ENCODE measurements at regions not wholly inside any gene's neighbourhood (a gene's known extent, or its start where the extent isn't known, plus 50 kb on each side); places are given as distances from the start of the nearest gene placed in this dataset.
"Not testable (repeated sequence)": the region's sequence is repeated elsewhere in the genome, so short reads cannot be mapped to it uniquely, and the experiment has no call there.

DNA sequence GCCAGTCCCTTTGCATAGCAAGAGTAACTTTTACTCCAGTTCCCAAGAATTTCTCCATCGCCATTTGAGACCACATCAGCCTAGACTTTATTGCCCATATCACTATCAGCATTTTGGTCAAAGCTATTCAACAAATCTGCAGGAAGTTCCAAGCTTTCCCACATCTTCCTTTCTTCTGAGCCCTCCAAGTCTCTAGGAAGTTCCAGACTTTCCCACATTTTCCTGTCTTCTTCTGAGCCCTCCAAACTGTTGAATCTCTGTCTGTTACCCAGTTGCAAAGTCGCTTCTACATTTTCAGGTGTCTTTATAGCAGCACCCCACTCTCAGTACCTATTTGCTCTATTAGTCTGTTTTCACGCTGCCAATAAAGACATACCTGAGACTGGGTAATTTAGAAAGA, 386.4 kb upstream of the KCND2 start:
- DNase-seq (ENCODE audit: low spot score): not testable (repeated sequence)

DNA sequence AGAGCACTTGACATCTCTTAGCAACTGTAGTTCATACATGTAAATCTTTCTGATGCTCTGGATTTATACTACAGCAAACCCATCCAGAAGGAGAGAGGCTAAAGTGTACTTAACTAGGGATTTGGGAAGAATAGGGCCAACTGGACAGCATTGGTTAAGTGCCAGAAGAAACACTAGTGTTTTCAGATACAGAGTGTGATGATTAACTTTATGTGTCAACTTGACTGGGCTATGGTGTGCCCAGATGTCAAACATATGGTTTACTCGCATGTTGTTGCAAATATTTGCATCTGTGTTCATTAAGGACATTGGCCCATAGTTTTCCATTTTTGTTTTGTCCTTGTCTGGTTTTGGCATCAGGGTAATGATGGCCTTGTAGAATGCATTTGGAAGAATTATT, 384.7 kb upstream of the KCND2 start:
- no peak for DNase-seq (ENCODE audit: low spot score)

DNA sequence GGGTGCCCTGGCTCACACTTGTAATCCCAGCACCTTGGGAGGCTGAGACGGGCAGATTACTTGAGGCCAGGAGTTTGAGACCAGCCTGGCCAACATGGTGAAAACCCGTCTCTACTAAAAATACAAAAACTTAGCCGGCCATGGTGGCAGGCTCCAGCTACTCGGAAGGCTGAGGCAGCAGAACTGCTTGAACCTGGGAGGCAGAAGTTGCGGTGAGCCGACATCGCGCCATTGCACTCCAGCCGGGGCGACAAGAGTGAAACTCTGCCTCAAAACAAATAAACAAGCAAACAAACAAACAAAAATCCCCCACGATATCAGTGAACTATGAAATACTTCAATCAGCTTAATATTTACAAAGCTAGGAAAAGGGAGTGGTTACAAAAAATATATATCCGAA, 382.3 kb upstream of the KCND2 start:
- DNase-seq (ENCODE audit: low spot score): no peak

DNA sequence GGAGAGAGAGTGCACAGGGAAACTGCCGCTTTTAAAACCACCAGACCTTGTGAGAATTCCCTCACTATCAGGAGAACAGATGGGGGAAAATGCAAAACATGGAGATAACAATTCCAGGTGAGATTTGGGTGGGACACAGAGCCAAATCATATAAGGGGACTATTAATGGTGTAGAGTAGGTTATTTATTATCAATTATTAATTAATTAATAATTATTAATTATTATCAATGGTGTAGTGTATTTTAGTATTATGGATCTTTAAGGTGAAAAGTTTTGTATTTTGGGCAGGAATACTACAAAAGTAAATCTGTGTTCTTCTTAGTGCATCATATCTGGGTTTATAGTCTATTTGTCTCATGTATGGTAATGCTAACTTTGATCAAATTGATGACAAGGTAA, 377.7 kb upstream of the KCND2 start:
- no peak for DNase-seq (ENCODE audit: low spot score)

DNA sequence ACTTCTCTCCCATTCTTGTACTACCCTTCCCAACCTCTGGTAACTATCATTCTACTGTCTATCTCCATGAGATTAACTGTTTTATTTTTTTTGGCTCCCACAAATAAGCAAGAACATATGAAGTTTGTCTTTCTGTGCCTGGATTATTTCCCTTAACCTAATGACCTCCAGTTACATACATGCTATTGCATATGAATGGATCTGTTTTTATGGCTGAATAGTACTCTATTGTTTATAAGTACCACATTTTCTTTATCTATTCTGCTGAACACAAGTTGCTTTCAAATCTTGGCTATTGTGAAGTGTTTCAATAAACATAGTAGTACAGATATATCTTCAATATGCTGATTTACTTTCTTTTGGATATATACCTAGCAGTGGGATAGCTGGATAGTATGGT, 376.6 kb upstream of the KCND2 start:
- no peak for DNase-seq (ENCODE audit: low spot score)

DNA sequence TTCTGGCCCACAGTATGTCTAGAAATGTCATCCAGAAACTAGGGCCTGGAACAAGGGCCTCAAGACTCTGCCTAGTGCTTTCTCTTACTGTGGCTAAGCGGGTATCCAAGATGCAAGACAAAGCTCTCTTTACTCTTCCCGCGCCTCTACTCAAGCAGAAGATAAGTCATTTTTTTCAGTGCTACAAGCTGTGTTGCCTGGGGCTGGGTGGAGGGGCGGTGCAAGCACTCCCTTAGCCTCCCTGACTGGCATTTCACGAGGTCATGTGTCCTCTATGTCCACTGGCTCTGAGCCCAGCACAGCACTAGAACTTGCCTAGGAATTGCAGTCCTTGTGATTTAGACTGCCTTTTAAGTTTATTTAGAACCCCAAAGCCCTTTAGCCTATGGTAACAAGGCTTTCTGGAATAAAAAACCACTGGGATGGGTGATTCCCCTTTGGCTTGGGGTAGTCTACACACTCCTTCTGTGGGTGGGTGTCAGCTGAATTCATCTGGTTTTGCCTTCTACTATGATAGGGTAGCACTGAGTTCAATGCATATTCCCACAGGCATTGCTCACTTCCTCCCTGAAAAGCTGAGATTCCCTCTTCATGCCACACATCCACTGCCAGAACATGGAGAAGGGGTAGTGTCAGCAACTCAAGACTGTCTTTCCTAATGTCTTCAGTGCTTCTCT, 371.8 kb upstream of the KCND2 start:
- DNase-seq (ENCODE audit: low spot score): no peak

DNA sequence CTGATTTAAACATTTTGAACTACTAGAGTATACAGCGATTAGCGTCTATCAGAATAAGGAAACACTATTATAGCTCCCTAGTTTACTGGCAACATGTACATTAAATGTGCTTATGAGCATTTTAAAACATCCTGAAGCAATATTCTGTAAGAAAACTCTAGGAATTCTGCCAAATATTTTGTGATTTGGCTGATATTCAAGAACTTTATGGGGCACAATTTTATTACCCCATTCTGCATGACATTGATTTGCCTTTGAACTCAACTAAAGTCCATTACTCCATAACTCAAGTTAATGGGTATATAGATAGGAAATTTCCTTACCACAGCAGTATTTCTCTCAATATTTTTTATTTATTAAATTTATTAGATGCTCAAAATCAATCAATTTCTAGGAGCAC, 369.9 kb upstream of the KCND2 start:
- DNase-seq (ENCODE audit: low spot score): no peak

DNA sequence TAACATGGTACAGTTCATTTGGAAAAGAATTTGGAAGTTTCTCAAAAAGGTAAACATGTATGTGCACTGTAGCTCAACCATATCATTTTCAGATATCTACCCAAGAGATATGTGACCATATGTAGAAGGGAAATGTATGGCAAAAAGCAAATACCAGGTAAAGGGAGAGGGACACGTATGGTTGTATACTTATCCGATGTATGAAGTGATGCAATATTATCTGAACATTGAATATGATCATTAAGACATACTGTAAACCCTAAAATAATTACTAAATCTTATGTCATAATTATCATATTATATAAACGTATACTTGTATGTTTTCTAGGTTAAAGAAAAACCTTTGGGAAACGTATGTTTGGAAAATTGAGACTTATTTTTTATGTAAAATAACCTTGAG, 367.5 kb upstream of the KCND2 start:
- DNase-seq (ENCODE audit: low spot score): no peak

DNA sequence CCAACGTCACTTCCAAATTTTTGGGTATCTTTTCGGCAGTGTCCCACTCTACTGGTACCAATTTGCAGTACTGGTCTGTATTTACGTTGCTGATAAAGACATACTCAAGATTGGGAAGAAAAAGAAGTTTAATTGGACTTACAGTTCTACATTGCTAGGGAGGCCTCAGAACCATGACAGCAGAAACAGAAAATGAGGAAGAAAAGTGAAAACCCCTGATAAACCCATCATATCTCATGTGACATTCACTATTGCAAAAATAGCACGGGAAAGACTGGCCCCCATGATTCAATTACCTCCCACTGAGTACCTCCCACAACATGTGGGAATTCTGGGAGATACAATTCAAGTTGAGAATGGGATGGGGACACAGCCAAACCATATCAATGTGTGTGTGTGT, 364.0 kb upstream of the KCND2 start:
- no peak for DNase-seq (ENCODE audit: low spot score)

DNA sequence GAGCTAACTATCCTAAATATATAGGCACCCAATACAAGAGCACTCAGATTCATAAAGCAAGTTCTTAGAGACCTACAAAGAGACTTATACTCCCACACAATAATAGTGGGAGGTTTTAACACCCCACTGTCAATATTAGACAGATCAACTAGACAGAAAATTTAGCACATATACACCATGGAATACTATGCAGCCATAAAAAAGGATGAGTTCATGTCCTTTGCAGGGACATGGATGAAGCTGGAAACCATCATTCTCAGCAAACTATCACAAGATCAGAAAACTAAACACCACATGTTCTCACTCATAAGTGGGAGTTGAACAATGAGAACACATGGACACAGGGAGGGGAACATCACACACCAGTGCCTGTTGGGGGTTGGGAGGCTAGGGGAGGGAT, 358.9 kb upstream of the KCND2 start:
- not testable (repeated sequence) for DNase-seq (ENCODE audit: low spot score)

DNA sequence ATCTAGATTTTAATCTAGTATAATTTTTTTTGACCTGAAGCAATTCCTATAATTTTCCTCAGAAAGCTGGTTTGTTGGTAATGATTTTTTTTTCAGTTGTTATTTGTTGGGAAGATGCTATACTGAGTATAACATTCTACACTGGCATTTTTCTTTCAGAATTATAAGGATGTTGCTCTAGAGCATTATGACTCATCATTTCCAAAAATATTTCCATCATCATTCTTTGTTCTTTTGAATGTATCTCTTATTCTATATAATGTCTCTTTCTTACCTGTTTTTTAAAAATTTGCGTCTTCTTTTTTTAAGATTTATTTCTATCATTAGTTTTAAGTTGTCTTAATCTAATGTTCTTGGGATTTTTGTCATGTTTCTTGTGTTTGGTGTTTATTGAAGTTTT, 356.5 kb upstream of the KCND2 start:
- no peak for DNase-seq (ENCODE audit: low spot score)

DNA sequence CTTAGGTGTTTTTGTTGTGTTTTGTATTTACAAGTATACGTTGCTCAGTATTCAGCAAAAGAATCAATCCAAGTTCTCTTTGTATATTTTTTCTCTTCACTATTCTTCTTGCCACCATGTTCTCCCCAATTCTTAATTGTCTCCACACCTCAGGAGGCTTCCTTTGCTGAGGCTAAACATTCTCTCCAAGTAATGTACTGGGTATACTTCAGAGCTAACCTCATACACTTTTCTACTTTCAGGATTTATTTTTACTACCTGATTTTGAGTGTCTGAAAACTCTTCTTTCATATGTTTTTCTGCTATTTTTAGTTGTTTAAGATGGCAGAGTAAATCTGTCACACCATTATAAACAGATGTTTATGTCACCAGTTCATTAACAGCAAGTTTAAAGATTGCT, 354.8 kb upstream of the KCND2 start:
- DNase-seq (ENCODE audit: low spot score): no peak

DNA sequence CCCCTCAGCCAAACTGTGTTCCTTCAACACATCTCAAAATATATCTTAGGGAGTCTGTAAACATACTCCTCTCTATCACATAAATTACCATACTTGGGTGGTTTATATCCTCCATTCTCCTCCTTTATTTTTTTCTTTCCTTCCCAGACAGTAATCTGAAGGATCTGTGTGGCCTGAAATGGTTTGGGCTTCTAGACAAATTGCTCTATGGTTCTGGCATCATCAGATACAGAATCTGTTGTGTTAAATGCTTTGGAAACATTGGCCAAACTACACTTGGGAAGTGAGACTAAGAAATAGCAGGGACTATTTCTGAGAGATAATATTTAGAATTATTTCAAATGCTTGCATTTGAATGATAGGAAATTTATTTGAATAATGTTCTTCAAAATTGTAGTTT, 353.0 kb upstream of the KCND2 start:
- no peak for DNase-seq (ENCODE audit: low spot score)

DNA sequence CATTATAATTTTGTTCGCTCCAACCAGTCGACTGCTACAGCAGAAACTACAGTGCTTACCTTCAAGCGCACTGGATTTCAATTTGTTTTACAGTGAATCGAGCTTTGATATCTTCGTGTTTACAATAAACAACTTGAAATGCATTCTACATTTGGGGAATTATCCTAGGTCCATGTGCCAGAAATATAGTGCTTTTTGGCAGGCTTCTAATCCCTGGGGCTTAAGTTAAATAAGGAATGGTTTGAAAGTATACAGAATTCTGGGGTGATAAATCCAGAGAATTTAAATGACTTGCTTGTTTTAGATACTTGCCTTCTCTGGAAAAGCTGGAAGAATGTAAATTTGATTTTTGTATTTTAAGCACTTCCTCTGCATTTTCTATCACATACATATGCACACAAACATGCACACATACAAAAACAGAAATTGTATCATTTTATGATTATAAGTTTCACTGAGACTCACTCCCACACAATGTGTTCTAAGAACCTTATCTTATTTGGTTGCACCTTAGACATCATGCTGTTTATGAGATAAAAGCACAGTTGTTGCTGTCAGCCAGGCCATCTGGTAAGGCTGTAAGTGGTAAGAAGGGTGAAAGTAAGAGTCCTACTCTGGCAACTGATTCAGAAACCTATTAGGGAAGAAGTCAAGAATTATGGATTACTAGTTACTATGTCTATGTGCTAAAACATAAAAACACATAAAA, 347.2 kb upstream of the KCND2 start:
- DNase-seq (ENCODE audit: low spot score): no peak

DNA sequence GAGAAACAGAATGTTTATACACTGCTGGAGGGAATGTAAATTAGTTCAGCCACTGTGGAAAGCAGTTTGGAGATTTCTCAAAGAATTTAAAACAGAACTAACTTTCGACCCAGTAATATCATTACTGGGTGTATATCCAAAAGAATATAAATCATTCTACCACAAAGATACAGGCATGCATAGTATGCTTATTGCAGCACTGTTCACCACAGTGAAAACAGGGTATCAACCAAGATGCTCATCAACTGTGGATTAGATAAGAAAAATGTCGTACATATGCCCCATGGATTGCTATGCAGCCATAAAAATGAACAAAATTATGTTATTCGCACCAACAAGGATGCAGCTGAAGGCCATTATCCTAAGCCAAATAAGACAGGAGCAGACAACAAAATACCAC, 343.1 kb upstream of the KCND2 start:
- DNase-seq (ENCODE audit: low spot score): no peak

DNA sequence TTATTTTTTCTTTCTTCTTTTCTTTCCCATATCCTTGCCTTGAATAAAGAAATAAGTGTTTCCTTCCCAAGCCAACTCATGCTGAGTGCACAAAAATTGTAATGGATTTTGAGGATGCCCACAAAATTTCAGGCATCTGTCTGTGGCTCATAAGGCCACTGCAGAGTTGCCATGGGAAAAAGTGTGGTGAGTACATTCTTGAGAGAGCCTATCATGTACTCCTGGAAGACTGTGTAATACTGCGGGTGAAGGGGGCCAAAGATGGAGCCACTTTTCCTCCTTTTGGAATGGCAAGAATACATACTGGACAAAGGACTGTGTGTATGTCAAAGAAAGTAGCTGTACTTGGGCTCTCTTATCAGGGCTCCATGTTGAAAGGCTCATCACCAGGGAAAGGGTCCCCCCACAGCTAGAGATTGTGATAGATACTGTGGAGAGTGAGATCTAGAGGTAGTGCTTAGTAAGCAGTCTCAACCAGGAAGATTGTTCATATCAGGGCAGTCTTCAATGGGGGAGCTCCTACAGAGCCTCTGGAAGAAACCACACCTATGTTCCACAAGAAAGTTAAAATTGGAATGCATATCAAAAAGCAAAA, 341.6 kb upstream of the KCND2 start:
- no peak for DNase-seq (ENCODE audit: low spot score)

DNA sequence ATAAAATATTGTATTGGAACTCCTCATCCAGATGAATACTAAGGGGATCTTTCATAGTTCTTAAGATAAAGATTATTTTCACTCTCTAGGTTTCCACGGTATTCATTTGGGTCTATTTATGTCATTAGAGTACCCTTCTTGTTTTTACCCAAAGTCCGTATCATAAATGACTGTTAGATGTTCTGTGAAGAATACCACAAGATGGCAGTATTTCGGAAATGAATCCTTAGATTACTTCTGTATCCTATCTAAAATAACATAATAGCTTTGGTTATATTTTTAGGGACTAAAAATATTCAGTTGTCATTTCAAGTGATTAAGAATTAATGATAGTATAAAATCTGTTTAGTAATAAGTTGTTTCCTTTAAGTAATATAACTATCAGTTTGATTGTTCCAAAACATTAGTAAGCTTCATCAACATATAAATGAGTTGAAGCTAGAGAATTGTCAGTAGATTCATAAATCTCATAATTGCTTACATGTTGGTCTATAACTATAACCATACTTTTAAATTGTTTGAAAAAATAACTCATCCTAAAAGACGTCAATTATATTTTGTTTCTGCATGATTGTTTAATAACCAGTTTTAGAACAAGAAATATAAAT, 337.5 kb upstream of the KCND2 start:
- peak; percentile 59 for DNase-seq (ENCODE audit: low spot score)

DNA sequence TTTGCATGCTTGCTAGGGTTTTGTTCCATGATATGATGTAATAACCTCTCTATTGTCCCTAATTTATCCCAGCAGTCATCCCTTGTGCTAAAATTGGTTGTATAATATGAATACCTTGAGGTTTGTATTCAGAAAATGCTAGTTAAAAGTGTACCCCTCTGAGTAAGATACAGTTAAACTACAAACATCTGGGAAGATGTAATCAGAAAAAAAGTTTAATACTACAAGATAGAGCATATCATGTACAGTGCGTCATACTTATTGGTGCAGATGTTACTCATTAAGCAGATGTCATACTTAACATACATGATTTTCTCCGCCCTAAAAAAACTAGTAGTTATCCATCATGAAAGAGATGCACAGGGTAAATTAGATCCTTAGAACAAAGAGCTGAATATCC, 336.1 kb upstream of the KCND2 start:
- no peak for DNase-seq (ENCODE audit: low spot score)

DNA sequence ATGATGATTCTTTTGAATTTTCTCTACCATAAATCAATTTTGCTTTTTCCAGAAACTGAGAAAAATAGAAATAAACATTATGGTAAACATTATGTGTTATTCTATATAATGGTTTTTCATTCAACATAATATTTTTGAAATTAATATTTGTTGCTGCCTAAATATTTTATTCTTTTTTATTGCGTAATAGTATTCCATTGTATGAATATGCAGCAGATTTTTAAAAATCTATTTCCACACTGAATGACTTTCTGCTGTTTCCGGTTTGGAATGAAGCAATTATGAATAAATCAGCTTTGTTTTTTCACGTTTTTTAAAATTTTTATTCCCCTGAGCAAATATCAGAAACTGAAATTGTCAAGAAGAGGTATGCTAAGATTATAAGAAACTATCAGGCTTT, 335.2 kb upstream of the KCND2 start:
- no peak for DNase-seq (ENCODE audit: low spot score)

DNA sequence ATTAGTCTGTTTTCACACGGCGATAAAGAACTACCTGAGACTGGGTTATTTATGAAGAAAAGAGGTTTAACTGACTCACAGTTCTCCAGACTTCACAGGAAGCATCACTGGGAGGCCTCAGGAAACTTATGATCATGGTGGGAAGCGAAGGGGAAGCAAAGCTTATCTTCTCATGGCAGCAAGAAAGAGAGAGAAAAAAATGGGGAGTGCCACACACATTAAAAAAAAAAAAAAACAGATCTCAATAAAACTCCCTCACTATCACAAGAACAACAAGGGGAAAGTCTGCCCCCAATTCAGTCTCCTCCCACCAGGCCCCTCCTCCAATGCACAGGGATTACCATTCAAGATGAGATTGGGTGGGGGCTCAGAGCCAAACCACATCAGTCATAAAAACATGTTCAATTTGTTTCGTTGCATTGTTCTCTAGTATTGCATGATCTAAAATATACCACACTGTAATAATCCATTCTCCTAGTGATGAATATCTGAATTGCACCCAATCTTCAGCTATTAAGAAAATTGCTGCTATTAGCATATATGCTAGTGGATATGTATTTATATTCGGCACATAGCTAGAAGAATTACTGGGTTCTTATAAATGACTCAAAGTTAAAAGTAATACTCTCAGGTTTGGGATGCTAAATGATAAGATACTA, 328.9 kb upstream of the KCND2 start:
- no peak for DNase-seq (ENCODE audit: low spot score)

DNA sequence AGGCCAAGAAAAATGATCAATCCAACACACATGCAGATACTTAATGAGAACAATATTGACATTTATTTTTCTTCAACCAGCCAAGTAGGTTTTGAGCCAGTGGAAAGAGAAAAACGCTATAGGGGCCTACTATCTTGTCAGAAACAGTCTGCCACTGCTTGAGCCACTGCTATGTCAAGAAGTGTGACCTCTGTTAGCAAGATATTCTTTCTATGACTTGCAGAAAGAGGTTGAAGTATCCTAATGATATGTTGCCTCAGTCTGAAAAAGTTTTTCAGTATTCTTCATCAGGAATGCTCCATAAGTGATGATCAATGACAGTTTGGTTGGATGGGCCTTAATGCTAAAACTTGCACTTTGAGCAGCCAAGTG, 328.4 kb upstream of the KCND2 start:
- no peak for DNase-seq (ENCODE audit: low spot score)

DNA sequence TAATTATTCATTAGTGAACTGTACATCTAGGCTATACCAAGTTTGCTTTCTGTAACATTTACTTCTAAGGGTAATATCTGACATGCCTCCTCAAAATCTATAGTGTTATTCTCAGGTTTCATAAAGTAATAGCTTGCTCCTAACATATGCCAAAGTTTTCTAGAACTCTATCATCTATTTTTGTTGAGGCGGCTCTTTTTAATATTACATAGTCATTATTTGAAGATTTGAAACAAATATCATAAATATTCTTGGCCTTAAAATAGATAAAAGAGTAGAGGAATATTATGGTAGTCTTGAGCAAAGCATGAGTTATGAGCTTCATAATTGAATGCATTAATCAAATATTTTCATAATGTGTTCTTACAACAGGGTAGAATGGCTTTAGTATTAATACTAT, 327.2 kb upstream of the KCND2 start:
- no peak for DNase-seq (ENCODE audit: low spot score)

DNA sequence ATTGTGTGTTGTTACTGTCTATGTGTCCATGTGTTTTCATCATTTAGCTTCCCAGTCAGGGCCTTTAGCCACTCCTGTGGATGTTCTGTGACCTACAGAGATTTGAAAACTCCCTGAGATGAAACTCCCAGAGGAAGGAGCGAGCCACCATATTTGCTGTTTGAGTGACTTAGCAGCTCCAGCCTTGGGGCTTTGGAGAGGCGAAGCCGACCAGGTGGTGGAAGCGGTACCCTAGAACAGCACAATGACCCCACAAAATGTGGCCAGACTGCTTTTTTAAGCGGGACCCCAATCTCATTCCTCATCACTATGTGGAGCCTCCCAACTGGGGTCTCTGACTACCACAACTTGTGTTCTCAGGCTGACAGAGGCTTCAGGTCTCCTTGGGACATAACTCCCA, 323.9 kb upstream of the KCND2 start:
- no peak for DNase-seq (ENCODE audit: low spot score)
